Adrenal gland (tissue), 5 donors: ENCODE measurements at regions not wholly inside any gene's neighbourhood (a gene's known extent, or its start where the extent isn't known, plus 50 kb on each side); places are given as distances from the start of the nearest gene placed in this dataset.

Experiments used
- POLR2A ChIP-seq, 2 donors: fragments of 450-650 bp; IDR thresholded peaks; one replicate each; pipeline ENCODE4 v1.6.1; 2017; ENCODE audit warnings: antibody characterized with exemption in 2 of 2, mild to moderate bottlenecking in 2 of 2, moderate library complexity in 1 of 2
- TF ChIP-seq, protein P1 (sequence below), 6 experiments: fragments of 450-650 bp in 4 of 6; fragments of 200-600 bp in 2 of 6; sonication (generic) in 1 of 6; IDR thresholded peaks; 1 replicate in 5 of 6; 2 replicates in 1 of 6; pipeline versions ENCODE4 v1.5.1 to v1.8.0; 2016 to 2021; ENCODE audit warnings: antibody characterized with exemption in 6 of 6, mild to moderate bottlenecking in 2 of 6, moderate library complexity in 1 of 6
- donor health status: DM: no; HTN: no; CAD: no.

- TF ChIP-seq, protein P1, sequence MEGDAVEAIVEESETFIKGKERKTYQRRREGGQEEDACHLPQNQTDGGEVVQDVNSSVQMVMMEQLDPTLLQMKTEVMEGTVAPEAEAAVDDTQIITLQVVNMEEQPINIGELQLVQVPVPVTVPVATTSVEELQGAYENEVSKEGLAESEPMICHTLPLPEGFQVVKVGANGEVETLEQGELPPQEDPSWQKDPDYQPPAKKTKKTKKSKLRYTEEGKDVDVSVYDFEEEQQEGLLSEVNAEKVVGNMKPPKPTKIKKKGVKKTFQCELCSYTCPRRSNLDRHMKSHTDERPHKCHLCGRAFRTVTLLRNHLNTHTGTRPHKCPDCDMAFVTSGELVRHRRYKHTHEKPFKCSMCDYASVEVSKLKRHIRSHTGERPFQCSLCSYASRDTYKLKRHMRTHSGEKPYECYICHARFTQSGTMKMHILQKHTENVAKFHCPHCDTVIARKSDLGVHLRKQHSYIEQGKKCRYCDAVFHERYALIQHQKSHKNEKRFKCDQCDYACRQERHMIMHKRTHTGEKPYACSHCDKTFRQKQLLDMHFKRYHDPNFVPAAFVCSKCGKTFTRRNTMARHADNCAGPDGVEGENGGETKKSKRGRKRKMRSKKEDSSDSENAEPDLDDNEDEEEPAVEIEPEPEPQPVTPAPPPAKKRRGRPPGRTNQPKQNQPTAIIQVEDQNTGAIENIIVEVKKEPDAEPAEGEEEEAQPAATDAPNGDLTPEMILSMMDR (IDR thresholded peaks at IDR 0.05) = no peak
- TF ChIP-seq POLR2A (IDR thresholded peaks at IDR 0.05) = no peak
Measured at GRCh38 chr16:61465285-61465684, 571.0 kb downstream of the CDH8 start.
